NK-92 treated with Interleukin-12 subunit alpha and Interleukin-12 subunit beta, amount 100 ng/mL, for 24 hours (cell line): ENCODE measurements at regions not wholly inside any gene's neighbourhood (a gene's known extent, or its start where the extent isn't known, plus 50 kb on each side); places are given as distances from the start of the nearest gene placed in this dataset.
"Not testable (repeated sequence)": the region's sequence is repeated elsewhere in the genome, so short reads cannot be mapped to it uniquely, and the experiment has no call there.

Source experiments
- DNase-seq: peaks from one replicate; lab custom pipeline; 2025; lab: John Stamatoyannopoulos, UW

DNA sequence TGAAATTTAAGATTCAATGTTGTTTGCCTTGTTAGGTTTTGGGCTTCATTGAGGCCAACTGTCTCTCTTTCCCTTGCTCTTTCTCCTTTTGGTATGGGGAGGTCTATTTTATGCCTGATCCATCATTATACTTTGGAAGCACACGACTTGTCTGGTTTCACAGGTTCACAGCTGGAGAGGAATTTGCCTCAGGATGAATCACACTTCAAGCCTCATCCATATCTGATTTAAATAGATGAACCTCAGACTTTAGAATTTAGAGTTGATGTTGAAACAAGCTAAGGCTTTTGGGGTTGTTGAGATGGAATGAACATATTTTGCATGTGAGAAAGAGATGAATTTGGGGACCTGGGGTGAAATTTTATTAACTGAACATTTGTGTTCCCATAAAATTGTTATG lies 150.5 kb upstream of the IGFBP3 start:
- DNase-seq, result no peak

DNA sequence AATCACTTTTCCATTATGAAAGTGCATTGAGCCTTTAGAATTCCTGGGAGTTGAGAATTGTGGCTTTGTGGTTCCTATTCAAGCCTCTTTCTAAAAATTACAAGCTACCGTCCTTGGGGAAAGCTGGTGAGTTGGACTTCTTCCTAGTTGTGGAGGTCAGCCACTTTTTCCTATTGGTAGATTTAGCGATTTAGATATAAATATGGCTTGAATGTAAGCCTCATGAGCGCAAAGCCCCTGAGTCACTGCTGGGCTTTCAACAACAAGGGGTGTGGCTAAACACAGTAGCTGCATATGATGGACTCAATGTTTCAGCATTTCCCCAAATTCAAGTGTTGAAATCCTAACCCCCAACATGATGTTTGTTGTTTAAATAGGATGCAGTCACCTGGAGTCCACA lies 150.0 kb upstream of the IGFBP3 start:
- DNase-seq, result no peak

DNA sequence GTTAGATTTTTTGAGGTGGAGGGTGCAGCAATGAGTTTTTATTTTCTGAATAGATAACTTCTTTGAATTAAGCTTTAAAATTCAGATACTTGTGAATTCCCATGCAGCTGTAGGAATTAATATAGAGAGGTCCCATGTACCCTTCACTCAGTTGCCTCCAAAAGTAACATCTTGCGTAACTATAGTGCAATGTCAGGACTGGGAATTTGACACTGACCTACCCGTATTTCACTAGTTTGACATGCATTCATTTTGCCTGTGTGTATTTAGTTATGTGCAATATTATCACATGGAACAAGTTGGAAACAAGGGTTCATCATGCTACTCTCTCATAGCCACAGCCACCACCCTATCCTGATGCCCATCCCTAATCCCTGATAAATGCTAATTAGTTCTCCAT lies 147.1 kb upstream of the IGFBP3 start:
- DNase-seq, result no peak

DNA sequence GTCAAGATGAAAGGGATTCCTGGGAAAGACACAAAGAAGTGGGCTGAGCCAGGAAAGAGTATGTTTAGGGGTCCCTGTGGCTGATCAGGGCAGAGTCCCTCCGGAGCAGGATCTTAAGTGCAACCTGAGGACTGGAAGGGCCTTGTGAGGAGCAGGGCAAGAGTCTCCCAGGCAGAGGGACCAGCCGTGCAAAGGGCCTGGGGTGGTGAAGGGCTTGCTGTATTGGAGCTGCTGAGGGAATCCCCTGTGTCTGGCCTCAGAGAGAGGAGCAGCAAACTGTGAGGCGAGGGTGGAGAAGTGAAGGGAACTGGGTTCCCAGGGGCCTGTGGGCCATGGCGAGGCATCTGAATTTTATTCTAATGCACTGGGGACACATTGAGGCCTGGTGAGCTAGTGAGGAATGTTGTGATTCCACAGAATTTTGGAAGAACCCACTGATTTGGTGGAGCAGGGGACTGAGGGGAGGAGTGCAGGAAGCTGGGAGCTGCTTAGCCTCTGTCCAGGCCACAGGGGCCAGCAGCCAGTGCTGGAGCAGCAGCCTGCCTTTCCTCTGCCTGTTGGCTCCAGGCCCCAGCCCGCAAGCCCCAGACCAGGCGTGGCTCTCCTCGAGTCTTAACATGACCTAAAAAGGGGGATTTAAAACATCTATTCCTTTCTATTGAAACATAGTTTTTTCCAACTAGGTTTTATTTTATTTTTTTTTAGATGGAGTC lies 138.4 kb upstream of the IGFBP3 start:
- no peak for DNase-seq

DNA sequence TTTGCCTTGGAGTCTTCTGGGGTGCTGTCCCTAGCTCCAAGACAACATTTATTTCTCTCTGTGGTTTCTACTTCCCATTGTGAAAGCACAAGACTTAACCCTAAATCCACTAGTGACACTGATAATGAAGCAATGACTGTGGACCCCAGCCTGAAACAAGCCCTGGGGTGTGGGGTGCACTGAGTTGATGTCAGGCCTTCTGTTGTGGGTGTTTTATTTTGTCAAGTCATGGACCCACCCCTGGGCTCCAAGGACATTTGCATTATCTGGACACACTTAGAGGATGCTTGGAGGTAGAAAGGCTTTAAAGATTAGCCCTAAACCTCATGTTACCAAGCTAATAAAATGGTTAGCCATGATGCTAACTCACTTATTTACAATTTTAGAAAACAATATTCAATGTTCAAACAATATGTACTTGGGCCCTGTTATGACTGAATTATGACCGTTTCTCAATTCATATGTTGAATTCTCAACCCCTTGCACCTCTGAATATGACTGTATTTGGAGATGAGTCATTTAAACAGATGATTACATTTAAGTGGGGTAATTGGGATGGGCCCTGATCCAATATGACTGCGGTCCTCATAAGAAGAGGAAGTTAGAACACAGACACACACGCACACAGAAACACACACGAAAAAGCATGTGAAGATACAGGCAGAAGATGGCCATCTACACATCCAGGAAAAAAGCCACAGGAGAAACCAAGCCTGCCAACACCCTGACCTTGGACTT lies 137.2 kb upstream of the IGFBP3 start:
- no peak for DNase-seq

DNA sequence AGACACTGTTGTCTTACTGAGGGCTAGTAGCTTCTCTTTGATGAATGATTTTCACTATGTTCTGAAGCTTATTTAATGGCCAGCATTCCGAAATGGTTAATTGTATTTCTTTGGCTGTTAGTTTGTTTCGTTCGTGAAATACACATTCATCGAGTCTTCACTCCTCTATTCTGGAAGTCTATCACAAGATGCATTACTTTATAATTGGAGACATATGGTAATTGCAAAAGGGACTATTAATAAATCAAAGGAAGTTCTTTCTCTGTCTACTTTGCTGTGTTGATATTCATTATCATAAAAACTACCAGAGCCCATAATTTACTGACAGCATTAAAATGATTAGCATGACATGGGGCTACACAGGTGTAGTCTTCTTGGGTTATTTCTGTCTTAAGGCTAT lies 133.8 kb upstream of the IGFBP3 start:
- DNase-seq, result no peak

DNA sequence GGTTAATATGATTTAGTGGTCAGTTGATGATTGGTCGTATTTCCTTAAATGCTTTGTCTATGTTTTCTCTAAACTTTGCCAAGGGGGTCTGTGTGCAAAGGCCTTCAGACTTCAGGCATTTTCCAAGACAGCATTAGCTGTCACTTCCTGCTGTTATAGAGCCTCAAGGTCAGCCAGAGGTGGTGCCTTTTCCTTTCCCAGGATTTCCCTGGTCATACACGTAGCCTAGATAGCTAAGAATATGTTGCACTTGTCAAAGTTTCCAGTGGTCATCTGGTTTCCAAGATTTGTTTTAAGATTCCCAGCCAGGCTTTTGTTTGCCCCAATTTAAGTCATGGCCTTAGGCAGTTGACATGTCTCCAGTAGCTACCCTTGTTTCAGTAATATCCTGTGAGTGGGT lies 133.2 kb upstream of the IGFBP3 start:
- DNase-seq, result no peak

DNA sequence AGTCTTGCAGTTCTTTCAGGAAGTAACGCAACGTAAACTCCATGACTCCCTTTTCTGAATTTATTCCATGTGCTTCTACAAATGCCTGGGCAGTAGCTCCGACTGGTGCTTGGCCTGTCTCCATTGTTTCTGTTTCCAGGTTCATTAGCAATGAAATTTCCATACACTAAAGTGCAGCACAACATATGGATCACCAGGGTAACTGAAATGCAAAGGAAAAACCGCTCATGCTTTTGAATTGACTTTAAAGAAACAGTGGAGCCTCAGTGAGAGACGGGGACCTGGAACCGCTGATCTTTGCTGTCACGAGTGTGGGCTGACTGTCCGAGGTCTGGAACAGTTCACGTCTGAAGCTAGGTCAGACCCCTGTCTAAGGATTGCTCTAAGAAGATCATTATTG lies 126.5 kb upstream of the IGFBP3 start:
- DNase-seq, result no peak

DNA sequence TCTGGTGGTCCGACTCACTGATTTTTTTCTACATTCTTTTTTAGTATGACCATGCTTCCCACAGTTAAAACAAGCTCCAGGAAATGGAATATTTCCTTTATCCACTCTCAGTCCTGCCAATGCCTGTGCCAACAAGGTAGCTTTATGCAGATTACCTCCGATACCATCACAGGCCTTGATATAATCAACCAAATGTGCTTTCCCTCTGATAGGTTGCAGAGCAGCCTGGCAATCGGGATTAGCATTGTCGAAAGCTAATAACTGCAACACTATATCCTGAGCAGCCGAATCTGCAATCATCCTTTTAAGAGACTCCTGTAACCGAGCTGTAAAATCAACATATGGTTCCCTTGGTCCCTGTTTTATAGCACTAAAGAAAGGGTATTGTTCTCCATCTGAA lies 122.3 kb upstream of the IGFBP3 start:
- DNase-seq, result not testable (repeated sequence)

DNA sequence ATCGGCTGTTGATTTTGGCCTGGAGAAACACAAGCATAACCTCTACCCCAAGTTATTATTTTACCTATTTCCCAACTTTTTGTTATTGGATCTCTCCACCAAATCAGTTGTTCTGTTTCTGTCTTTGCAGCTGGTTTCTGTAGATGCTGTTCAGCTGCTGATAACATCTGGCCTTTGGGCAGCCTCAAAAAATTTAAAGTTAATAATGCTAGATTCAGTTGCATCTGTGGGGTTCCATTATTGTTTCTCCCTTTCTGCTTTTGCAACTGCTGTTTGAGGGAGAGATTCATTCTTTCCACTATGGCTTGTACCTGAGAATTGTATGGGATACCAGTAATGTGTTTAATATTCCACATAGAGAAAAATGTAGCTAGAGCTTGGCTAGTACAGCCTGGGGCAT lies 118.7 kb upstream of the IGFBP3 start:
- DNase-seq, result not testable (repeated sequence)

DNA sequence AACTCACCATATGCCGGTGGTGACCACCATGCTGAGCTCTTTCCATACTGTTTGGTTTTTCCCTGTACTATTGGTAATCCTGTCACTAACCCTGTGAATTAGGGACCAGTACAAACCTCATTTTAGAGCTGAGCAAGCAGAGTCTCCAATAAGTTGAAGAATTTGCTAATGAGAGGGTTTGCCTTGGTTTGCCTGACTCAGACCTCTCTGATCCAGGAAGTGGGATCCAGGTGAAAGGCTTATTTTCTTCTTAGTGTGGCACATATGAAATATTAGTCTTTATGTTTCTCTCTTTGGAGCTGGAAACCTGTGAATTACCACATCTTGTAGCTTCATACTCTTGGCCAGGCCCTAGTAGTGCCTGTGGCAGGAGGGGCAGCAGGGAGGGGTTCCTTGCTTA lies 114.1 kb upstream of the IGFBP3 start:
- no peak for DNase-seq

DNA sequence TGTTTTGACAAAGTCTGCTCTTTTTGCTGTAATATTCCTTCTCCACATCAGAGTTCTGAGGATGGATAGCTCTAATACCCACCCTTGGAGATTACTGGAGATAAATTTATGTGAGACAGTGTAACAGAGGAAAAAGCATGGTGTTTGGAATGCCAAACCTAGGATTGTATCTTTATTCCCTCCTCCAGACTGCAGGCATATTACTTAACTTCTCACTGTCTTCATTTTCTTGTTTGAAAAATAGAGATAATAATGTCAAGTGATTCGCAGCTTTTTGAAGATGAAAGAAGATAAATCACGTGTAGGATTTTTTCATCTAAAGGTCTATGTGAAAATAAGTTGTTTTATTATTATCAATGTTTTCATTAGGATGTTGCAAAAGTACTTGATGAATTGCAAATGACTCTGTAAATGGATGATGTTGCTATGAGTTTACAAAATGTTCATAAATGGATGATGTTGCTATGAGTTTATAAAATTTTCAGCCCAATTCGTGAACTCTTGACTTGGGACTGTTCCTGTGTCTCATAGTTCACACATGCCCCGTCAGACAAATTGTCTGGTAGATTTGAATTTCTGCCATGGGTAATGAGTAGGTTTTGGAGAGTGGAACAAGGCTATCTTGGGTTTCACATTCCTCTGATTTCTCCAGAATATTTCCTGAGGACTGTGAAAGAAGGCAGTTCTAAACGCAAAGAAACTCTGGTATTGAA lies 113.1 kb upstream of the IGFBP3 start:
- DNase-seq, result no peak

DNA sequence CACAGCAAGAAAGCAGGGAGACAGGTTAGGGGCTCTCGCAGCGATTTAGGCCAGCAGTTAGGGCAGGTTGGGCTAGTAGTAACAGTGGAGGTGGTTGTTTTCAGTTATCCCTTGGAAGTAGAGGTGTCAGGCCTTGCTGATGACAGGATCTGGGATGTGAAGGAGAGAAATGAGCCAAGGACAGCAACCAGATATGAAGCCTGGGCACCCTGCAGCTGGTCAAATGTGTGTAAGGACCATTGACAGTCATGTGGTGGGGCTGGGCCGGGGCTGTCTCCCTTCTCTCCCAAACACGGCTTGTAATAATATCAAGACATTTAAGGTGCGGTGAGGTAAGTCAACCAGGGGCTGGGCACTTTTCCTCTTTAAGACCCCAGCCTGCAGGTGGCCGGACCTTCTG lies 112.5 kb upstream of the IGFBP3 start:
- DNase-seq, result no peak

DNA sequence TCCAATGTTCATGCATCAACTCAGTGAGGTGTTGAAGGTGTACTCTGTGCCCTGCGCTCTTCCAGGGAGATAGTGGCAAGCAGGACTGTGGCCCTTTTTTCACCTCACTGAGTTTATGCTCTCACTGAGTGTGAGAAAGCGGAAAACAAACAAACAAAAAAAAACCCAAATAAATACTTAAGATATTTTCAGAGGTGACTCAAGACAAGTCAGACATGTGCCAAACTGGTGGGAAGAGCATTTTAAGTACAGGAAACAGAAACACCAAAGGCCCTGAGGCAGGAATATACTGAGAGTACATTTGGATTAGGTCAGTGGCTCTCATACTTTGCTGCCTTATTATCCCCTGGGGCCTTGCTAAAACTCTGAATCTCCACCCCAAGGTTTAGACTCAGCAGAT lies 111.9 kb upstream of the IGFBP3 start:
- DNase-seq, result no peak

DNA sequence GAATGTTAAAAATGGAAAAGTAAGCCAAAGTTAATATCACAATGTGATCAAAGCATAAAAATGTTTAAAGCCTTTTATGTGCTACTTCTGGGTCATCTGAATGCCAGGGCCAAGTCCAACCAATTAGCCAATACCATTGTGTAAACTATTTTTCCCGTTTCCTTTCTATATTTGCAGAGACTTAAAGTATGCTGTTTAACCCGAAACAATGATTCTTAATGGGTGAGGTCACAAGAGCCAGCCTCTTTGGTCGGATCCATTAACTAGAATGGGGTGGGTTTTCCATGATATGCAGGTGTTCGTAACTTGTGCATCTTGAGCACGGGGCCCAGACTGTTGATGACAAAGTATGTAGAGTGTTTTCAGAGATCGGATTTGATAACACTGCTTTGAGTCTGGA lies 111.3 kb upstream of the IGFBP3 start:
- no peak for DNase-seq

DNA sequence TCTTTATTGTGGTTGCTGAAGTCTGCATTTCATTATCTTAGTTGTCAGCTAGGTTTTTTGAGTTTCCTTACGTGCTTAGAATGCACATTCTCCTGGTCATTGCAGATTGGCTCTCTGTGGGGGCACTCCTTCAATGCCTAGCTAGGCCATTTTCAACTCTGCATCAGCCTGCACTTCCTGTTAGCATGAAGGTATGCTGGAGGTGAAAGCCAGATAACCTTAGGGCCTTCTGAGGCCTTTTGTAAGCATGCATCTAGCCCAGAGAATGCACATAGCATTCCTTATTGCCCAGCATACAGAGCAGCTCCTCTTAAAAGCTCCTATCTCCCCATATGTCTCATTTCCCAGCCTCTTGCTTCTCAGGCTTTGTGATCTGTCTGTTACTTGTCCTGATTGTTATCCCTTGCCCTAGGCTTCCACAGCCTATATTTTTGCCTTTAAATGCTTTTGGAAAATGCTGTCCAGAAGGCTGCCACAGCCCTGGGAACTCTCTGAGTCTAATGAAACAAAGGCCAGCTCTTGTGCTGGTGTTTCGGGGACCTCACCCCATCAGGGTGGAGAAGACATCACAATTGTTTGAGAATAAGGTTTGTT lies 108.1 kb upstream of the IGFBP3 start:
- DNase-seq, result no peak

DNA sequence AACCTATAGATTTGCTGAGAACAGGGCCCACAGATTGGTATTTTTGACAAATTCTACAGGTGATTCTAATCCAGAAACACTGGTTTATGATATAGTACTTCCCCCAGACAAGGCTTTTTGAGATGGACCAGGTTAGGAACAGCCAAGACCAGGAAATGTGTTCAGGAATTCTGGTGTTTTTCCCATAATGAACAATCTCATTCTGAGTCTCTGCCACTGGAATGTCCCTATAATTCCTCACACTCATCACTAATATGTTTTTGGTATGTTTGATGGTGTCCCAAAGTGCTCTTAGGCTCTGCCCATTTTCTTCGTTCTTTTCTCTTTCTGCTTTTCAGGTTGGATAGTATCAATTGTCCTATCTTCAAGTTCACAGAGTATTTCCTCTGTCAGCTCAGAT lies 107.2 kb upstream of the IGFBP3 start:
- no peak for DNase-seq

DNA sequence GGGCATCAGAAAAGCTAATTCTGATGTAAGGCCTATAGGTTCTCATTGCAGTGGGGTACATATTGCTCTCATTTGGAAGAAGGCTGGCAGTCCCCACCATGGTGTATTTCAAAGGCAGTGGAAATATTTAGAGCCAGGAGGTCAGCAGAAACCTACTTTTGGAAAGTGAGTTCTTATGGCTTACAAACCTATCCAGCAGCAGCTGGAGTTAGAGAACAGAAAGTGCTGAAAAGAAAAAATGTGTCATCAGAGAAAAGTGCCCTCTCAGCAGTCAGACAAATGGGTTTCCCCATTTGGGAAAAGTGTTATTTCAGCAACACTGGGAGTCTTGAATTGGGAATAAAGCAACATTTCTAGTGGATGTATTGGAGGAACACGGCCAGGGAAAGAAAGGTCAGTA lies 105.7 kb upstream of the IGFBP3 start:
- DNase-seq, result no peak

DNA sequence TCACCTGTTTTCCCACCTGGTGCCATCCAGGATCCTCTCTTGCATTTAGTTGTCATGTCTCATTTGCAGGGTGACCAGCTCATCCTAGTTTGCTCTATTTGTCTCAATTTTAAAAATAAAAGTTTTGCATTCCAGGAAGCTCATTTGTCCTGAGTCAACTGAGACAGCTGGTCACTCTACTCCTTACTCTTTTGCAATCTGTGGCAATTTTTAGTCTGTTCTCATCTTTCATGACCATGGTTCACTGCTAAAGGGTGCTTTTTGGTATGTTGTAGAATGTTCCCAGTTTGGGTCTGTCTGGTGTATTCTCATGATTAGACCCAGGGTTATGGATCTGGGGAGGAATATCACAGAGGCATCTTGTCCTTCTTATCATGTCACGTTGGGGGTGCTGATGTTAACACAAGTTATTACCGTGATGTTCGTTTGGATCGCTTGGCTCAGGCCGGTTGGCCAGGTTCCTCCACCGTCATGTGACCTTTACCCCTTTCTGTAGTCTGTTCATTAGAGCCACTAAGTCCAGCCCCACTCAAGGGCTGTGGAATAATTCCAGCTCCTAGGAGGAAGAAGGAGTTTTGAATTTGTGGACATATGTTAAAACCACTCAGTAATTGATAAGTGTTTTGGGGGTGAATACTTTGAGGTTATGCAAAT lies 103.3 kb upstream of the IGFBP3 start:
- DNase-seq, result no peak

DNA sequence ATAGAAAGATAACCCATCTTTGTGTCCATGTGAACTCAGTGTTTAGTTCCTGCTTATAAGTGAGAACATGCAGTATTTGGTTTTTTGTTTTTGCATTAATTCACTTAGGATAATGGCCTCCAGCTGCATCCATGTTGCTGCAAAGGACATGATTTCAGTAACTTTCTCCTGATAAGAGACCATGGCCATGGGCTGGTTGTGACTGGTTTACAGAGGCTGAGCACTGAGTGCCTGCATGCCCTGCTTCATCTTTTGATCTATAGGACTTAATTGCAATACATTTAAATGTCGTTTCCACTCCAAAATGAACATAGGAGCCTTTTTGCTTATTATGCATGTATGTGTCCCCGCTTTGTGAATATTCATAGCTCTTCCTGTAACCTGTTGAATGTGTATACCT lies 101.3 kb upstream of the IGFBP3 start:
- DNase-seq, result no peak

DNA sequence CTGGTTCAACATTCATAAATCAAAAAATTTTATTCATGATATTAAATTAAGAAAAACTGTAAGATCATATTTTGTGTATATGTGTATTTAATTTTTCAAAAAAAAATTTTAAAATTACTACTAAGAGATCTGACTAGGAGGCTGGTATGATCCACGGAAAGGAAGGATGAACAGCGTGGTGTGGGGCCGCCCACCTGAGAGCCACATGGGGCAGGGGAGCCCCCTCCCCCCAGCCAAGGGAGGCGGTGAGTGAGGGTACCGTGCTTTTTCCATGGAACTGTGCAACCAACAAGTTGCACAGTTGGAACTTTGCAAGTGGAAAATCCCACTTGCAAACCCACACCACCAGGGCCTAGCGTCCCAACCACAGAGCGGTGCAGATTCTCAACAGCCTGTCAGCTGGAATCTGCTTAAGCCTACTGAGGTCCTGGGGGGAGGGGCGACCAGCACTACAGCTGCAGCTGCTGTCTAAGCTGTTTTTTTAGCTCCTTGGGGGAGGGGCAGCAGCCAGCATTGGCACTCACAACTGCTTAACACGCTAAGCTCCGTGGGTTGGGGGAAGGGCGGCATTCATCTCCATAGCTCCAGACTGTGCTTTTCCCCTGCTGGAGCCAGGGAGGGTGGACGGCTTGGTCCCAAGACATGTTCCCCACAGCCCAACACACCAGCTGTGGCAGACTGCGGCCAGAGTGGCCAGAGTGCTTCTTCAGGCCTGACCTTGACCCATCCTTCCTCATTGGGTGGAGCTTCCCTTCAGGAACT lies 94.2 kb upstream of the IGFBP3 start:
- DNase-seq, result no peak

DNA sequence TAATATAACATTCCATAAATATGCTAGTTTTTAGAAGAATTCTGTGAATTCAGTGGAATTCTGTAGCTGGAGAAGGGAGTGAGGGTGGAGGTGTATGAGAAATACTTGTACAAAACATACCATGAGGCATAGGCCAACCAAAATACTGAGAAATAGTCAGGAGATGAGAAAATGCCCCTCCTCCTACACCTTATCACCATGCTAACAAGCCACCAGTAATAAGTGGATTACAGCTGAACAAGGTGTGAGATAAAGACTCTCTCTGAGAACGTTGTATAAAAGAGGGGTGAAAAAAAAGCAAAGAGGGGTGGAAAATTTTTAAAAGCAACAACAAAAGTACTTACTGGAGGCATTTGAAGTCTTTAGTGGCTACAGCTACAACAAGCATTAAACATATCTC lies 90.4 kb upstream of the IGFBP3 start:
- no peak for DNase-seq
